Common myeloid progenitor, CD34-positive (primary cell): ENCODE measurements at regions not wholly inside any gene's neighbourhood (a gene's known extent, or its start where the extent isn't known, plus 50 kb on each side); places are given as distances from the start of the nearest gene placed in this dataset.
"Not testable (repeated sequence)": the region's sequence is repeated elsewhere in the genome, so short reads cannot be mapped to it uniquely, and the experiment has no call there.

Source experiments
- CTCF ChIA-PET: fragments of 350-600 bp; sonication (Branson Sonifier 250); formaldehyde crosslinking; loops from one replicate; lab custom pipeline; 2021; ENCODE audit warnings: antibody characterized with exemption; lab: Charles Lee
- POLR2A ChIA-PET: fragments of 350-600 bp; sonication (Branson Sonifier 250); formaldehyde crosslinking; loops from one replicate; lab custom pipeline; 2021; ENCODE audit warnings: antibody characterized with exemption; lab: Charles Lee
- DNase-seq, 3 donors: peaks; one replicate each; pipeline versions ENCODE4 v3.0.0 to v3.0.0-alpha.2; 2013
- H3K27ac ChIP-seq, 2 experiments: 1 replicate in 1 of 2; 2 replicates in 1 of 2; pipeline ENCODE4 v1.7.0; 2013; ENCODE audit warnings: inconsistent platforms in 2 of 2, low read length in 2 of 2, mild to moderate bottlenecking in 2 of 2, low read depth in 1 of 2, moderate library complexity in 1 of 2; ENCODE audit not compliant: severe bottlenecking in 2 of 2, insufficient read depth in 1 of 2, poor library complexity in 1 of 2
- H3K27me3 ChIP-seq, 5 experiments: replicated peaks in 2 of 5; 1 replicate in 3 of 5; 2 replicates in 2 of 5; pipeline versions ENCODE4 v1.6.1 to v1.7.0; 2013; ENCODE audit warnings: low read length in 4 of 5, mild to moderate bottlenecking in 2 of 5, moderate library complexity in 2 of 5, inconsistent platforms in 1 of 5; ENCODE audit not compliant: insufficient read depth in 5 of 5, control insufficient read depth in 4 of 5
- H3K36me3 ChIP-seq, 4 experiments: 1 replicate in 2 of 4; 2 replicates in 2 of 4; pipeline versions ENCODE4 v1.6.1 to v1.7.0; 2013; ENCODE audit warnings: low read length in 3 of 4, control low read depth in 1 of 4, mild to moderate bottlenecking in 1 of 4; ENCODE audit not compliant: control insufficient read depth in 4 of 4, insufficient read depth in 4 of 4
- H3K4me1 ChIP-seq, 4 experiments: 1 replicate in 3 of 4; 2 replicates in 1 of 4; pipeline versions ENCODE4 v1.6.1 to v1.7.1; 2013; ENCODE audit warnings: low read length in 3 of 4, mild to moderate bottlenecking in 3 of 4, control low read depth in 1 of 4, inconsistent platforms in 1 of 4, moderate library complexity in 1 of 4; ENCODE audit not compliant: control insufficient read depth in 4 of 4, insufficient read depth in 4 of 4; ENCODE audit errors: control extremely low read depth in 1 of 4
- H3K4me3 ChIP-seq, 7 experiments: 1 replicate in 4 of 7; 2 replicates in 3 of 7; pipeline versions ENCODE4 v1.5.1 to v1.7.0; 2013; ENCODE audit warnings: mild to moderate bottlenecking in 7 of 7, low read length in 6 of 7, moderate library complexity in 6 of 7, inconsistent platforms in 2 of 7, low read depth in 2 of 7, control low read depth in 1 of 7; ENCODE audit not compliant: insufficient read depth in 4 of 7, control insufficient read depth in 1 of 7; ENCODE audit errors: extremely low read depth in 1 of 7
- H3K9me3 ChIP-seq, 5 experiments: 1 replicate in 4 of 5; 2 replicates in 1 of 5; pipeline versions ENCODE4 v1.6.1 to v1.7.1; 2013; ENCODE audit warnings: low read length in 4 of 5, mild to moderate bottlenecking in 2 of 5, inconsistent platforms in 1 of 5, low read depth in 1 of 5, moderate library complexity in 1 of 5; ENCODE audit not compliant: control insufficient read depth in 4 of 5, insufficient read depth in 2 of 5; ENCODE audit errors: control extremely low read depth in 1 of 5
- WGBS: methylation state at CpG from one replicate; pipeline ENCODE4 v1.1.5; 2013; ENCODE audit not compliant: insufficient coverage; 5-methylcytosine and 5-hydroxymethylcytosine counted together

GRCh38 chr4:22607382-22607781 lies 85.4 kb upstream of the GBA3 start:
- no peaks in the 10 kb centered on the region for H3K9me3 ChIP-seq
- ChIA-PET CTCF (interaction anchor here (0.6 to 2.0 kb wide), 15 partner anchors 11 to 216 kb away, joined by 3 to 20 read pairs (median 3); no protein-coding TSS in a partner anchor), POLR2A (no interaction called here)
- H3K27ac ChIP-seq = no peak overlapping the region
- peaks cover 4 to 10% (median 5%) of the 10 kb centered on the region in 4 experiments for H3K4me1 ChIP-seq
- peak; percentile 77 to 93 (median 92) for DNase-seq
- no CpG with 5 or more reads among the region's 3 CpGs for WGBS
- H3K4me3 ChIP-seq = no peak overlapping the region
- no peaks in the 10 kb centered on the region for H3K27me3 ChIP-seq
- H3K36me3 ChIP-seq = no peaks in the 10 kb centered on the region

- POLR2A ChIA-PET, H3K36me3 ChIP-seq, H3K27ac ChIP-seq, H3K27me3 ChIP-seq, H3K4me1 ChIP-seq, H3K9me3 ChIP-seq, H3K4me3 ChIP-seq, DNase-seq: not testable (repeated sequence)
- 88% methylated on average over 1 of the region's 3 CpGs for WGBS
- CTCF ChIA-PET = interaction anchor here (1.3 kb wide), 1 partner anchor 200 kb away, joined by 4 read pairs; no protein-coding TSS in a partner anchor
These were observed 82.7 kb upstream of the GBA3 start for GRCh38 chr4:22609951-22610525.

GRCh38 chr4:22614114-22614513 lies 78.6 kb upstream of the GBA3 start:
- ChIA-PET CTCF (no interaction called here), POLR2A (no interaction called here)
- H3K4me3 ChIP-seq = no peak overlapping the region
- H3K36me3 ChIP-seq = no peaks in the 10 kb centered on the region
- H3K27ac ChIP-seq = no peak overlapping the region
- no peaks in the 10 kb centered on the region for H3K27me3 ChIP-seq
- no peaks in the 10 kb centered on the region for H3K4me1 ChIP-seq
- no peaks in the 10 kb centered on the region for H3K9me3 ChIP-seq
- no peak for DNase-seq
- WGBS = 90% methylated on average over 2 of the region's 2 CpGs

- H3K27me3 ChIP-seq = no peaks in the 10 kb centered on the region
- no peaks in the 10 kb centered on the region for H3K36me3 ChIP-seq
- H3K9me3 ChIP-seq = no peaks in the 10 kb centered on the region
- ChIA-PET POLR2A (no interaction called here), CTCF (no interaction called here)
- DNase-seq = no peak
- no peak overlapping the region for H3K4me3 ChIP-seq
- H3K27ac ChIP-seq = no peak overlapping the region
- no peaks in the 10 kb centered on the region for H3K4me1 ChIP-seq
- 93% methylated on average over 3 of the region's 3 CpGs for WGBS
These were observed 76.2 kb upstream of the GBA3 start for GRCh38 chr4:22616516-22616915.

- WGBS = 100% methylated on average over 4 of the region's 4 CpGs
- DNase-seq, H3K9me3 ChIP-seq, CTCF ChIA-PET, H3K27me3 ChIP-seq, H3K4me3 ChIP-seq, POLR2A ChIA-PET, H3K4me1 ChIP-seq, H3K27ac ChIP-seq, H3K36me3 ChIP-seq: not testable (repeated sequence)
These were observed 72.6 kb upstream of the GBA3 start for GRCh38 chr4:22620144-22620543.

GRCh38 chr4:22621970-22622369 lies 70.8 kb upstream of the GBA3 start:
- H3K9me3 ChIP-seq, H3K4me1 ChIP-seq, H3K4me3 ChIP-seq, H3K27ac ChIP-seq, CTCF ChIA-PET, H3K36me3 ChIP-seq, H3K27me3 ChIP-seq, POLR2A ChIA-PET, DNase-seq: not testable (repeated sequence)
- 93% methylated on average over 4 of the region's 5 CpGs for WGBS

- CTCF ChIA-PET, H3K4me3 ChIP-seq, H3K27me3 ChIP-seq, H3K36me3 ChIP-seq, DNase-seq, H3K9me3 ChIP-seq, H3K4me1 ChIP-seq, POLR2A ChIA-PET, H3K27ac ChIP-seq: not testable (repeated sequence)
- 93% methylated on average over 3 of the region's 5 CpGs for WGBS
These were observed 68.7 kb upstream of the GBA3 start for GRCh38 chr4:22624002-22624401.
